ENCODE measurements at regions not wholly inside any gene's neighbourhood (a gene's known extent, or its start where the extent isn't known, plus 50 kb on each side); places are given as distances from the start of the nearest gene placed in this dataset.

GRCh38 chr4:110424144-110424543, 51.8 kb upstream of the ENPEP start:
- TF ChIP-seq CTCF (conservative IDR thresholded peaks at IDR 0.05; ENCODE audit: low read length) (no peak), EZH2phosphoT487 (IDR thresholded peaks at IDR 0.05; ENCODE audit: borderline replicate concordance, low read depth, low read length) (no peak)

Measured in OCI-LY7 (cell line).